ENCODE measurements at regions not wholly inside any gene's neighbourhood (a gene's known extent, or its start where the extent isn't known, plus 50 kb on each side); places are given as distances from the start of the nearest gene placed in this dataset.

DNA sequence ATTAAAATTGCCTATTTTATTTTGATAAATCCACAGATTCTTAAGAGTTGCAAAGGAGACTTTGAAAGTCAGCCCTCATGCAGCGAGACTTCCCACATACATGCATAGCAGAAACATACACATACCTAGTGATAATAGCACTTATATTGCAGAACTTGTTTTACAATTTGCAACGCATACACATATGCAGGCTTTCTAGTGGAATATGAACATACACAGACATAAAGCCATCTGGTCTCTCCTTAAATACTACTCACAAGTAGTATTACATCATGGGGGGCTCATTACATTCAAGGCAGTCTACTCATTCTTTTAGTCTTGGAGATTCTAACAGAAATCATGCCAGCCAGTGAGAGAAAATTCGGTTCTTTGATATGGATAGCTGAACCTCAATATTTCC, 295.1 kb upstream of the RND3 start:
- DNase-seq (ENCODE audit: low spot score), result no peak

DNA sequence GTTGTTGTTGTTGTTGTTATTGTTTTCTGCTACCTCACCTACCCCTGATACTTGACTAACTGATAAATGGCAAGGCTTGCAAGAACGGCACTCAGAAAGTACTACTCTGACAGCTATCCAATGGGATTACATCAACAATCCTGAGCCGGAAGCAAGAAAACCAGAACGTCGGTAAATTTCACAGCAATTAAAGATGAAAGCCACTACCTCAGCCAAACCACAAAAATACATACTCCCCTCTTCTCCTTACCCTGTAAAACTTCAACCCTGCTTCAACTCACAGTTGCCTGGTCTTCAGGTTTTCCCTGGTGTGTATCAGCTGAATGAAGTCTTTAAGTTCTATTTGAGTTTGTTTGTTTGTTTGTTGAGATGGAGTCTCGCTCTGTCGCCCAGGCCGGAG, 293.7 kb upstream of the RND3 start:
- no peak for DNase-seq (ENCODE audit: low spot score)

DNA sequence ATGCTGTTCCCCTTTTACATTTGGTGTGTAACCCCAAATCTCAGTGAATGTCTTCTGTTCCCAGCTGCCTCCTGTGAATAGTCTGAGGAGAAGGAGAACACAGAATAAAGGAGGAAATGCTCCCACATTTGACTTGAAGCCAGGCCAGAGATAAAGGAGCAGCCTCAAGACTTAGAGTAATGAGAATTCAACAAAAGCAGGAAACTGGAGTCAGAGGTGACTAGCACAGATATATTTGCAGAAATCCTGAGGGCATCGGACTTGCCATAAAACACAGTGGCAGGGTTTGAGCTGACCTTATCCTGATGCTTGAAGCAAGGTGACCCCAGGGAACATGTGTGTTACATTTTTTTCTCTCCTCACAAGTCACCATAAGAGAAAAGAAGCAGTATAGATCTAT, 291.4 kb upstream of the RND3 start:
- no peak for DNase-seq (ENCODE audit: low spot score)

DNA sequence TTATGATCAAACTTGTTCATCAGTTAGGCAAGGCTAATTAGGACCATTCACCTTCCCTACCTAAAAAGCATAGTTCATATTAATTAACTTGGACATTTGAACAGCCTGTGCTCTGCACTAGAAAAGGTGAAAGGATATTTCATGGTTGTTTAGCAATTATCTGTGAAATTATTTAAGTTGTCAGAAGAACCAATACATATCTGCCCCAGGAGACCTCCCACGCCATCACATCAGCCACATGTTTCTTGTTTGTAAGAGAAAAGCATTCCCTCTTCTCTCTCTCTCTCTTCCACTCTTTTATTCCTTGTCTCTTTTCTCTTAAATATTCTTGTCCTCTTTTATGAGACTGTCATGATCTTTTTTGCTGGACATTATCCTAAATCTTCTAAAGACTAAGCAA, 282.0 kb upstream of the RND3 start:
- no peak for DNase-seq (ENCODE audit: low spot score)

DNA sequence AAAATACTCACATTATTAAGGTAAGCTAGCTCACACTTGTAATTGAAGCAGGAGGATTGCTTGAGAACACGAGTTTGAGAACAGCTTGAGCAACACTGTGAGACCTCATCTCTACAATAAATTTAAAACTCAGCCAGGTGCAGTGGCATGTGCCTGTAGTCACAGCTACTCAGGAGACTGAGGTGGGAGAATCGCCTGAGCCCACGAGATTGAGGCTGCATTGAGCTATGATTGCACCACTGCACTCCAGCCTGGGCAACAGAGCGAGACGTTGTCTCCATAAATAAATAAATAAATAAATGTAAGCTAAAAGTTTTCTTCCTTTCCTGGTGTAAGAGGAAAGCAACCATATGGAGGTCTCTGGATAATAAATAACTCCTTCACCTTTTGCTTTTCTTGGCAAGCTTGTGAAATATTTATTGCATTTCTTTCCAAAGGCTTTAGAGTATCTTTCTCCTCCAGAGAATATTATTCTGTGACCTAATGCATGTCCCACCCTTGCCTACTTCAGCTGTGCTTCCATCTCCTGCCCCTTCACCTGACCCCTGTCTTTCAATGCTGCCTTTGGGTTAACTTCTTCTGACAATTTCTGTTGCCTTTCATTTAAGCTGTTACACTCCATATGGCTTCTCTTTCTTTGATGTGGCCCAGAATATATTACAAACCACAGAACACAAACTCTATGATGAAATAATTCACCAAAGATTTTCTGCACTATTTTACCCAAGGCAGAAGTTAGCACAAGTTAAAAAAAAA, 280.7 kb upstream of the RND3 start:
- DNase-seq (ENCODE audit: low spot score), result no peak

DNA sequence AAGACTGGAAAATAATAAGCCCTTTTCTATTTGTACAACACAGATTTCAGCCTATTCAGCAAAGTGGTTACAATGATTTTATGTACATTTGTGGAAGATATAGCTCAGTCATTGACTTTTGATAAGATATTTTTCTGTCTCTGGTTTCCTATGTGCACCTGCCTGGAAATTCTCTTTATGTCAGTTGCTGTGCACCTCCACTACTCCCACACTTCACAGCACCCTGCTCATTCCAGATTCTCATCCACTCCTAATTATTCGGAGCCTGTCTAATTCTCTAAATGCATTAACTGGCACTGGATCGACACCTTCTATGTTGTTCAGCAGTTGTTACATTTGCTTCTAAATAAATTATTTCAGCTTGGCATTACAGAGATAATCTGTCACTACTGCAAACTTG, 275.1 kb upstream of the RND3 start:
- no peak for DNase-seq (ENCODE audit: low spot score)

DNA sequence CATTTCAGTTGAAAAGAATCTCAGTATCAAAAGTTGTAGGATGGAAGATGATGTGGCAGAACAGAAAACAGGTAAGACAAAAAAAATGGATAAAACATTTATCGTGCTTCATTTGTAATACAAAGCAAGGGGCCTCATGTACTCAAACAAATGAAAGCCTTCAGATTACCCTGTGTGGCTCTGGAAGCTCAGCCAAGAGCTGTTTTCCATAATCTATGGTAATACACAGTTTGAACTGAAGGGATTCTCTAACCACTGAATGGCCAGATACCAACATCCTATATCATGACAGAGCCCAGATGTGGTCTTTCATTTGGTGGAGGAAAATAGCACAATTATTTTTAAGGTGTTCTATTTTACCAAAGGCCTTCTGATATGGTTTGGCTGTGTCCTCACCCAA, 272.1 kb upstream of the RND3 start:
- no peak for DNase-seq (ENCODE audit: low spot score)

DNA sequence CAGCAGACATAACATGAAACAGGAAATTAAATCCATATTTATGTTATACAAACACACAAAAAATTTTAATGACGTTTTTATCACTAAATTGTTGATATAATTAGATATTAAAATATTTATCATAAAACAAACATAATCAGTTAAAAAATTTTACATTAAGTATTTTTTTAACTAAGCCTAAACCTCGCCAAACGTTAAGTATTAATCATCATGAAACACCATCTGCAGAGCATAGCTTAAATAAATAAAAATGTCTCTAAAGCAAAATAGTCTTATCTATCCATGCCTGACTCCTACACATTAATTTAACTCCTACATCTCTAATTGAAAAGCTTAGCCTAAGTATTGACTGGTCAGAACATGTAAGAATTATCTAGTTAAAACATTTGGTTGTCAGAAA, 271.6 kb upstream of the RND3 start:
- no peak for DNase-seq (ENCODE audit: low spot score)

DNA sequence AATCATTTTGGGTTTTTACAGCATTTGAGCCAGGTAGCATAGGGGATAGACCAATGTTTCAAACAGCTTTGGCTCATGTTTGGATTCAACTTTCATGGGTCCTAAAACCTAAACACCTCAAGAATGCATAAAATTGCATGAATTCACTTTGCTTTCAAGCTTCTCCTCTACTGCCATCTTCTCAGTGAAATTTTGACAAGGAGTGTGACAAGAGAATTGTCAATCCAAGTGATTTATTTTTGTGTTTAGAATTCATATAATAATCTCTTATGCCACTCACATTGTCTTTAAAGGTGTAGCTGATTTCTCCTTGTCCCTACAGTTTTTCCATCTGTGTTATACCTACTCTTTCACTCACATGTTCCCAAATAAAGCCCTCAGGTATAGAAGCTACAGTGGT, 264.8 kb upstream of the RND3 start:
- no peak for DNase-seq (ENCODE audit: low spot score)

DNA sequence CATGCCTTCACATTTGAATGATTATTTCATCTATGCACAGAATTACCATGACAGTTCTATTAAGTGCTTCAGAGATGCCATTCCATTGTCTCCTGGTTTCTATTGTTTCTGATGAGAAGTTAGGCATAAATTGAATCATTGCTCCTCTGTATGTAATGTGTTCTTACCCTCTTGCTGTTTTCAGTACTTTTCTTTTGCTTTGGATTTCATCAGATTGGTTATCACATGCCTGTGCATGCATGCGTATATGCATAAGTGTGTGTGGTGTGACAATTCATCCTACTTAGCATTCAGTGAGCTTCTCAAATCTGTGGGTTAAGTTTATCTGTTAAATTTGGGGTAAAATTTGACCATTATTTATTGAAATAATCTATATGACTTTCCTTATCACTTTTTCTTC, 263.3 kb upstream of the RND3 start:
- no peak for DNase-seq (ENCODE audit: low spot score)

DNA sequence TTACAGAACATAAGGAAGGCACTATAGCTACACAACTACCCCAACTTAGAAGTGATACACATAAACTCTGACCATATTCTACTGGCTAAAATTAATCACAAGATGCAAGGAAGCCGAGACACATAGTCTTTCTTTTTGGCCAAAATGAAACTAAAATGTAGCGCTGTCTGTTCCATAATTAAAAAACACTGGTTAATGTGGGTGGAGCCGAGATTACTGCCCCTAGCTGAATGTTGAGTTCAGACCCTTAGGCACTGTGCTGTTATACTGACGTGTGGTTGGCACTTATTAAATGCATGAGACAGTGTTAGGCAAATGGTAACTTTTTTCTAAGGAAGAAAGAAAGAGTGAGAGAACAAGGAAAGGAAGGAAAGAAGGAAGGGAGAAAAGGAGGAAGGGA, 254.6 kb upstream of the RND3 start:
- no peak for DNase-seq (ENCODE audit: low spot score)

DNA sequence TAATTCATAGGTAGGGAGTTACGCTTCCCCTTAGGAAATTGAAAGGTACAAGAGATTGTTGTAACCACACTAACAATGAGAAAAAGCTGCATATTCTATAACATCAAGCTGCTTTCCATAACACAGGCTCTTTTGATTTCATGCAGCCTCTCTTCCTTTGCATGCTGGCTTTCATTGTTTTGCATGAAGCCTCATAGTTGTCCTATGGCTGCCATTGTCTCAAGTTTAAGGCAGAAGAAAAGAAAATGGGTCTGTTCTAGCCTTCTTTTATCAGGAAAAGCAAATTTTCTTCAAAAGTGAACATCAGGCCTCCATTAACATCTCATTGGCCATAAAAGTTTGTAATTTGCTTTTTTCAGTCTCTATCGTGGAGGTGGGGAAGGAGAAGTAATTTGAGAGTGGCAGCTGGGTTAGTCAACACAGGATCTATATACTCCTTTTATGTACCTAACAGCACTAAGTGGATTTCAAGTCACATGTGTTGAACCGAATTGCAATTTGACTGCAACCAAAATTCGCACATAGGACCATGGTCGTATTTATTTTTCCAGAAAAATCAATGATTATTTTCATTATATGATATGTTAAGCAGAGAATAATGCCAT, 248.5 kb upstream of the RND3 start:
- DNase-seq (ENCODE audit: low spot score), result no peak

DNA sequence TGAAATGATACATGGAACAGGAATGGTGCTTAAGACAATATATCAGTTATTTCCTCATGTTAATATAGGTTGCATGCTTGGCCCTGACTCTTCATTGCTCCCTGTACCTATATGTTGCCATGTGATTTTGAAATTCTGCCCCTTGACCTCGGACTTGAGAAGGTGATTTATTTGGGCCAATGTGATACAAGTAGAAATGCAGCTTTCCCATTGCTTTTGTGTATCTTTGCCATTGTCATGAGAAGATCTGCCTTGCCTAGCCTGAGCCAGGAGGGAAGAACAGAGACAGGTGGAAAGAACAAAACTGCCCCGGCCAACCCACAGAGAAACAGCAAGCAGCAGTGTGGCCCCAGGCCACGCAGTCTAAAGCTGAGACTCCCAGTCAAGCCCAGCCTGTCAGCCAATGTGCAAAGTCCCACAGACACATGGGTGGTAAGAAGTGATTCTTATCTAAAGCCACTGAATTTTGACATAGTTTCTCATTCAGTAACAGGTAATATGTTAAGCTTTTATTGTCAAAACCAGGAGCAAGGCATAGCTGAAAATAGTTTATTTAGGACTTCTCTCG, 245.7 kb upstream of the RND3 start:
- DNase-seq (ENCODE audit: low spot score), result no peak

DNA sequence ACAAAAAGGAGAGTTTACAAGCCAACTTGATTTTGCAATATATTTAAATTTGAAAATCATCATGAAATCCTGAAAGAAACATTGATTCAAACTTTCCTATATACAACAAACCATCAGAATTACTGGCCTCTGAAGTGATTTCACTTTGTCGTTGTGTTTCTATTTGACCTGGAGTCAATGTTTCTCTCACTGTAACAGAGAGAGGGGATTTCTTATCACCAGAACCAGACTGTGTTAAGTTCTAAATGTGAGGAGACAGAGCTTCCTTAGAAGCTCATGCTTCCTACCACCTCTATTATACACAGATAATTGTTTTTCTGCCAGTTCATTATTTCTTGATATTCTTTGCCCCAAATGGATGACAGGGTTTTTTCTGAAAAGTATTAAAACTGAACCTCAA, 245.0 kb upstream of the RND3 start:
- DNase-seq (ENCODE audit: low spot score), result no peak

DNA sequence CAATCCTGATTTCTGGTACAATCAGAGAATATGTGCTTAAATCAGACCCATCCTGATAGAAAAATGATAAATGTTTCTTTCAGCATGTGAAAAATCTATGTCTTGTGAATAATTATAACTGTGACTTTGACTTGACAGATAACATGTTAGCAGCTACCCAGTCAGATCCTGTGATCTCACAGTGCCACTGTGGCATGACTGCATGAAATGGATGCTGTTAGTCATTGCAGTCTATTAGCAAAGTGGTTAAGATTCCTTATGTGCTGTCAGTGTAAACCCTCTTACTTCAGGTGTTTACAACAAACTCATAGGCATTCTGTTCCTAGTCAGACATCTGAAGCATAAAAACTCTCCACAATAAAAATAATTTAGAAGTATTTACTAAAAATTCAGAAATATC, 244.6 kb upstream of the RND3 start:
- DNase-seq (ENCODE audit: low spot score), result peak; percentile 54

DNA sequence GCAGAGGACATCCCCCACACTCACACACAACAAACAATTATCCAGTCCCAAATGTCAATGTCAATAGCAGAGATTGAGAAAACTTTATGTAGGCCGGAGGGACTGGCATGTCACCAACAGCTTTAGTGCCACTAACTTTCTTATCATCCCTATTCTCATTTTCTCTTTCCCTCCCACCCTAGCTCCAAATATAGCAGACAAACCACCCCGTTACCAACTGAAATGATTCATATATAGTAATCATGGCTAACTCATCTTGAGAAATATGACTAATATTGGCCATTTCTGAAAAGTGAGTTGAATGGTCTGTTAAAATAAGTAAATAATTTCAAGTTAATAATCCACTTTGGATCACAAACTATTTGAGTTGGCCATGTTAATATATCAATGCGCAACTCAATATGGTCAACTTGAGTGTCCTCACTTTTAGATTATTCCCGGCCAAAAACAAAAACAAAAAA, 242.1 kb upstream of the RND3 start:
- DNase-seq (ENCODE audit: low spot score), result no peak

DNA sequence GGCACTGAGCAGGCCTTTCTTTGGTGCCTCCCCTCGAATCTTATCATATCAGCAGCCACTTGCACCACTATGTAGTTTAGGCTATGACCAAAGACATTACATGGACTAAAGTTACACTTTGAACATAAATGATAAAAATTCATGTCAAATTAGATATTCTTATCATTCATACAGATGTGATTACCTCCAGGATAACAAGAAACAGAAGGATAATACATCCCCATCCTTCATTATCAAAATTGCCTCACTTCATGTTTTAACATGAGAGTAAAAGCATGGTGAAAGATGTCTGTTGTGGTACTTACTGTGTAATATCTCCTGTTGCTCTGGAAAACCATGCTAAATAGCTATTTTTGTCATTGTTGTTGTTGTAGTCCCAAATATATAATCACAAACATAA, 230.8 kb upstream of the RND3 start:
- DNase-seq (ENCODE audit: low spot score), result no peak

DNA sequence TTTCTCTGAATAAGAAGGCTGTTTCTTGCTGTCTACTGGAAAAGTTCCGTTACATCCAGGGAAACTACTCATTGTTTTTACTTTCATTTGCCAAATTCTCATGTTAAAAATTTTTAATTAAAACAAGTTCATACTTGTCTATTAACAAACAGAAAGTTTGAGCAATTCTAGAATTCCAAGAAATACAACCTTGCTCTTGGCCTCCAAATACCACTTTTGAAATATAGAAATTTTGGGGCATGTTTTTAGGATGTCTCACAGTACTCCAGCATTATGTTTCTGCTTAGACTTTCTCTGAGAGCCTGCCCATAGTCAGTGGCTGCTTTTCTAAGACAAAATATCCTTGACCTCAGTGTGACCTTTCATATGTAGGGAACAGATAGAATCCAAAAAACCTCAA, 228.7 kb upstream of the RND3 start:
- DNase-seq (ENCODE audit: low spot score), result no peak

DNA sequence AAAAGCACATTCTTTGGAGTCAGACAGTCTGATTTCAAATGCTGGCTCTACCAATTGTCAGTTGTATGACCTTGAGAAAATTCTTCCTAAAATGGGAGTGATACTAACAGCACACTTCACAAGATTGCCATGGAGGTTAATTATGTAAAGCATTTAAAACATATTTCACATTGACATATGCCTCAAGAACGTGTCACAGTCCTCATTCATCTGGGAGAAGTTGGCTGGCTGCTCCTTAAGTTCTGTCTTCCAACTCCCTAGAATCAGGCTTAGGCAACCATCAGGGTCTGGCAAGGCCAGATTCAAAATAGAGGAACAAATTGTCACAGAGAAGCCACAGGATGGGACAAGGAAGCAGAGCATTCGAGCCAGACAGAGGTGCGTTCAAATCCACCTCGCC, 228.0 kb upstream of the RND3 start:
- DNase-seq (ENCODE audit: low spot score), result no peak

DNA sequence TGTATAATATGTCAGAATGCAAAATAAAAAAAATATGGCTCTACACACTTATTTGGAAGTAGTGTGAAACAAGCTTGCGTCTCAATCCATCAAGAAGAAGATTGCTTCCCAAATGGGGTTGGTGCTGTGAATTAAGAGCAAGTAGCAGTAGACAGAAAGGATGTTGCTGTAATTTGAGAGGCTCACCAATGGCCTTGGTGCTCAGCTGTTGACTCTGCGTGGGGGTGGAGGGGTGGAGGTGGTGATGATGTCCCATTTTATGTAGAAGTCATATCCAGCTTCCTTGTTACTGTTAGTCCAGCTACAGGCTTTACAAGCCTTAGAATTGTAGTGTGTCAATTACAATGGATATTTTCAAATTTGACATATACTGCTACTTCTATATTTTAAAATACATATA, 223.4 kb upstream of the RND3 start:
- no peak for DNase-seq (ENCODE audit: low spot score)

DNA sequence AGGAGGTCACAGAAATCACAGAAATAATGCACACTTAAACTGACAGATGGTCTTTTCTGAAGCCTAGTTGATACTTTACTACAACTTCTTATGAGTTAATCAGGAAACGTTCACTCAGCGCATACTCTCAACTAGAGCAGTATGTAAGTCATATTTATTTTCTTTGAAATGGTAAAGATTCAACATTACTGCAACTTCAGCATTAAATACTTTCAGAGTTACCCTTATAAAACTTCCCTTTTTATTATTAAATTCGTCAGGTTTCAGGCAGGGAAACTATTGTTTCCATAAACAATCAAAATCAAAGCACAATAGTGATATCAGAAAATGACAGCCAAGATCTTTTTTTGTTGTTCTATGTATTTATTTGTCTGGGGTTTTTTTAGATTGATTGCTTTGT, 222.6 kb upstream of the RND3 start:
- DNase-seq (ENCODE audit: low spot score), result no peak

DNA sequence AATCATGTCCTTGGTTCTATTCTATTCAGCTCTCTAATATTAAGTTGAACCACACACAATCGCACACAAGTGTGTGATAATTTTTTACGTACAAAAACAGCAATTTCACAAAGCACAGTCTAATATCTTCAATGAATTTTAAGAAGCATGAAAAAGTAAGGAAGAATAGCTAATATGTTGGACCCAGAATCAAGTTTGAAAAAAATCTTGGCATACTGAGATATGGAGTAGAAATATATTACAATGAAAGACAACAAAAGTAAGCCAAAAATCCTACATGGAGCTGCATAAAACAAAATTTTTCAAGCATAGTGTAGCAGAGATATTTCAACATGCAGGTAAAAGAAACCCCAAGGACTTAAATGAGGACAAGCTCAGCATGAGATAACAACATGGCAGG, 219.1 kb upstream of the RND3 start:
- DNase-seq (ENCODE audit: low spot score), result no peak

DNA sequence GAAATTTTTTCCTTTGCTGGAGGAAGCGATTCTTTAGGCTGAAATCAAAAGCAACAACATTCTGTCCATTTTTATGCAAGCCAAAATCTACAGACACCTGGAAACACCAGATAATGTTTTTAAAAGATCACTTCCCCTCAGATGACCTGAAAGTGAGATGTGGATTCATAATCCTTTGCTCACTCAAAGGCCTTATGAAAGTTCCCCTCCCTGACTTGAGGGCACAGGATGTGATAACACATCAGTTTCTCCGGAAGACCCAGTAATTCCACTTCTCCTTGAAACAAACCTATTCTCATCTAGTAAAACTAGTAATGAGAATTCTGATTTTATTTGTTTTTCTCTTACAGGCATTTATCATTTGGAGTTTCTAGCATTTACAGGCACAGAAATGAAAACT, 218.3 kb upstream of the RND3 start:
- no peak for DNase-seq (ENCODE audit: low spot score)

DNA sequence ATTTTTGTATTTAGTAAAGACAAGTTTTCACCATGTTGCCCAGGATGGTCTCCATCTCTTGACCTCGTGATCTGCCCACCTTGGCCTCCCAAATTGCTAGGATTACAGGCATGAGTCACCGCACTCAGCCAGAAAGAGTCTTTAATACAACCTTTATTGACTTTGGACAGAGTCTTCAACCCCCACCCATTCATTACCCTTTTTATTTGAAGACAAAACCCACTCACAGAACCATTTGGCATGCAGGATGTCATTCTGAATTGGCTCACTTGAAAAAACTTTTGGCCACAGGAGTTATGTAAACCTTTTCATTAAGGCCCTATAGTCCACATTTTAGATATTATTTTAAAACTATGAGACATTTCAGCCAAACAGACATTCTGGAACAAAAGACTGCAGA, 217.9 kb upstream of the RND3 start:
- no peak for DNase-seq (ENCODE audit: low spot score)

Data from RKO (cell line).